Stimulated activated CD4-positive, alpha-beta T cell treated with anti-CD3 and anti-CD28 coated beads, Interleukin-15, amount 100 ng/mL, for 1 hour (primary cell): ENCODE measurements at regions not wholly inside any gene's neighbourhood (a gene's known extent, or its start where the extent isn't known, plus 50 kb on each side); places are given as distances from the start of the nearest gene placed in this dataset.

ENCODE experiments used
- DNase-seq, 2 donors: peaks; one replicate each; pipeline ENCODE4 v3.0.0-alpha.2; 2020; ENCODE audit warnings: low read depth in 1 of 2, low spot score in 1 of 2

DNA sequence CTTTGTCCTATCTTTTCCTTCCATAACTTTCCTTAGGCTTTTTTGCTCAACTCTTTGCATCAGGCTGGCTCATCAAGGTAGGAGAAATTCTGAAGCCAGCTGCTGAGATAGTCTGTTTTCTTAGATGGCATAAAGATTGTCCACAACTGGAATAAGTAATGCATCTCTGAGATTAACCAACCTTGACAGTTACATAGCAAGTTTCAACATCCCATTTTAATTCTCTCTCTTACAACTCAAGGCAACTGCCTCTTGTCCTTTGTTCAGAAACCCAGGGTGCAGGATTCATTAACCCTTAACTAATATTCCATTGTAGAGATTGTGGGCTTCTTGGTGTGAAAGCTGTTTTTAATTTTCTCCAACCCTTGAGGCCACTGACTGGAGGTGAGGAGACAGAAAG is 239.2 kb downstream of the LACC1 start:
- no peak for DNase-seq

DNA sequence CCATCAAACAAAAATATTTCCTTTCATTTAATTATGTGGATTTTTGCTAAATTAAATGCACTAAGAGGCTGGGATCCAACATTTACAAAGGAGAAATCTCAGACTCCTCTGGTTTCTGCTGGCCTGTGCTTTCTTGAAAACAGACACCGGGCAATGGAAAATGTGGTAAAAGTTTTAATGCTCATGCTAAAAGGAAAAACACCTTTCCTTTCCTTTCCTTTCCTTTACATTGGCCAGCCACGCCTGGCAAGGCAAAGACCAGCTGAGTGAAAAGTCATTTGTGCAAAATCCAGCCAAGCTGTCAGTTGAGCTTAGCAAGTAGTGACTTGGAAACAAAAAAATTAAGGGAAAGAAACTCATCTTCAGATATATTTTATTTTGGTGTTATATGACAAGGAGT is 240.3 kb downstream of the LACC1 start:
- DNase-seq: no peak

DNA sequence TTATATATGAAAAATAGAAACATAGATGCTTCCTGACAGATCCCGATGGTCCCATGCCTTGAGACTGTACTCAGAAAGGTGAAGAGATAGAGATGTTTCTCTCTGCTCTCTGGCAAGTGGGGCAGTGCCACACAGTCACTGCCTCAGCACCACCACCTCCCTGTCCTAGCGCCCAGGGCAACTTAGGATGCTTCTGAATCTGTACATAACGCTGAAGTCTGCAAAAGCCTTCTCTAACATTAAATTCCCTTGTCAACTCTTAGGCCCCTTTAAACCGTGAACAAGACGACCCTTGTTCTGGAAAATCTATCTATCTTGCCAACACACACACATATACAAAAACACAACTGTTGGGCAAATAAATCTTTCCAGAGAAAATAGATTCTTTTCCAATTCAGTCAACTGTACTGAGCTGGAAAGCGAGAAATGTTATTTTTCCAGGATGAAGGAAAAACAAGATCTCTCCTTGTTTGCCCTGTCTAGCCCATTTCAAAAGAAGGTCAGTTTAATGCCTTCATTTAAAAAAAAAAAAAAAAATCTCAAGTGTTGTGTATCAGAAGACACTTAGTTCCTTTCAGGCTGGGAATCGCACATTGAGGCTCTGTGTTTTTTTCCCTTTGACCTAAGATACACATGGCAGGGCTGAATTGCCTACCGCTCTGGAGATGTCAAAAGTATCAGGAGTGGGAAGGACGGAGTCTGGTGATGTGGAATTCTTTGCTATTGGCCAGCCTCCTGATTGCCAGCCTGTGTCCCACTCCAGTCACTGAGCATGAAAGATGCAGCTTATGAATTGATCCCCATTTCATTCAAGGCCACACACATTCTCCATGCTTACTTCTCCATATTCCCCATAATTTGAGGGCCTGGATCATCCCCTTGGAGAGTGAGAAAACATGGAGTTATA is 241.4 kb downstream of the LACC1 start:
- no peak for DNase-seq

DNA sequence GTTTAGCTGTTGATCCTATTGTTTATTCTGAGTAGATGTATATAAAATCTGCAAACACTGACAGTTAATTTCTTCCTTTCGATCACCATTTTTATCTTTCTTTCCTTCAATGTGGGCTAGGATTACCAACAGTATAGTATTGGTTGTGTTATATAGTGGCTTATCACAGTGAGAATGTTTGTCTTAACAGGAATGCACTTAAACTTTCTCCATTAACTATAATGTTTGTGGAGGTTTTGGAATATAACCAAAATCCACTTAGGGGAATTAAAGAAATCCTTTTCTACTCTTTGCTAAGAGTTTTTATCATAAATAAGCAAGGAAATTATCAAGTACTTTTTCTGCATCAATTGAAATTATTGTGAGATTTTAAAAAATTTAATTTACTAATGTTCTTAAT is 244.6 kb downstream of the LACC1 start:
- DNase-seq: no peak

DNA sequence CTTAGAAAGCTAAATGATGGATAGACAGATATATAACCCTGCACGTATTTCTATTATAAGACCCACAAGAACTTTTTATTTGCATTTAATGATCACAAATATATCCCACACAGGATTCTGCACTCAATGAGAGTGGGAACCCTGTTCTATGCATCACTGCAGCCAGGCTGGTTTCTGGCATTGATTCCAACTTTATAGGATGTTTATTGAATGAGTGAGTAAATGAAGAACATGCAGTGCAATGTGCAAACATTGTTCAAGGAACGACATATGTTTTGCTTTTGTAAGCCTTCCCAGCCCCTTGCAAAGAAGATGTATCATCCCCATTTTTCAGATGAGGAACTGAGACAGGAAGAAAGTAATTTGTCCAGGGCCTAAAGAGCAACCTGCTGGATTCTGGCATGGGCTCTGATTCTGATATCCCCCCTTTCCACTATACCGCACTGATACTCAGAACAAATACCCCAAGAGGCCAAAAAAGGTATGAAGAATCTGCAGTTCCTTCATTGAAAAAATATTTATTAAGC is 246.3 kb downstream of the LACC1 start:
- no peak for DNase-seq

DNA sequence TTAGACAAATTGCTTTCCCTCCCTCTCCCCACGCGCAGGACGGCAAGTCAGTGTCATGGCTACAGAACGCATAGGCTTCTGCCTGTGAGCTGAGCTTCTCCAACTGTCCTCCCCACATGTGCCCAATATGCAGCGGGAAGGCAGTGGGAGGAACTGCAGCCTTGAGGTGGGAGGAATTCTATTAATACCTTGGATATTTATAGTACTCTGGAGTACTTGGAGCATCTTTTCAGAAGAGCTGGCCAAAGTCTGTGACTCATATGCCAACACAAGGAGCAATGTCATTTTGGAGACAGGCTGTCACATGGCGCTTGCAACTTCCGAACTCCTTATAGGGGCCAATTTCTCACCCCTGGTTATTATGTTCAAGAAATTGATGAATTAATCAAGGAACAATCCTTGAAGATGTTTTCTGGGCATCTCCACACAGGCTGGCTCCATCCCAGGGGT is 245.0 kb upstream of the SERP2 start:
- DNase-seq: no peak

DNA sequence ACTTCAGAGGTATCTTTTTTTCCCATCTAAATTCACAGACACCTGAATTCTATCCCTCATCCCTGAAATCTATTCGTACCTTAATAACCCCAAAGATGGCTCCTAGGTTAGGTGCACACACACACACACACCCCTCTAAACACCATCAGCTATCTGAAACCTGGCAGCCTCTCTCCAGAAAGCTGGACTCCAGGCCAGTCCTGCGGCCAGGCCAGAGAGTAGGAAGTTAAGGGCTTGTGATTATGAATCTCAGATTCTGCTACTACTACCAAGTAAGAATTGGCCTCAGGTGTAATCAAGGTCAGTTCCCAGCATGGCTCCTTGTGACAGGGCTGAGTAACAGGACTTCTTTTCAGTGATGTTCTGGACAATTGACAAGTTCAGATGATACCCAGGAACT is 244.2 kb upstream of the SERP2 start:
- no peak for DNase-seq

DNA sequence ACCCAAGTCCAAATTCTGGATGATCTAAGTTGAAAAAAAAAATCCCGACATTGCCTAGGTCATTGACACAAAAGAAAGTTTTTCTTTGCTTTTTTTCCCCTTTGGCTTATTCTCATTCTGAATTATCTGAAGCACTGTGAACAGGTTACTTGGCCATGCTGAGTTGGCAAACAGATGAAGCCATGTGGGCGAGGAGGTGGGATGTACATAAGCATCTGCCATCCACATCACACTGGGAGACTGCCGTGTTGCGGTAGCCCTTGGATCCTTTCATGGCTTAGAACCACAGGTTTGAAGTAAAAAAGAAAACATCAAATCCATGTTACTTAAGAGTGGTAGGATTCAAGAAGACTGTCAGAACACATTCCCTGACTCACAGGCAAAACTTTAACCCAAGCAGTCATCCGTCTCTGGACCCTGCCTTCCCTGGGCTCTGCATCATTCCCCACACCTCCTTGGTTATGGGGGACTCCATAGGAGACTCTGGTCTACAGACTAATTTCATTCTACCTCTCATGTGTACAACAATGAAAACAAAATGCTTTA is 242.5 kb upstream of the SERP2 start:
- DNase-seq: no peak

DNA sequence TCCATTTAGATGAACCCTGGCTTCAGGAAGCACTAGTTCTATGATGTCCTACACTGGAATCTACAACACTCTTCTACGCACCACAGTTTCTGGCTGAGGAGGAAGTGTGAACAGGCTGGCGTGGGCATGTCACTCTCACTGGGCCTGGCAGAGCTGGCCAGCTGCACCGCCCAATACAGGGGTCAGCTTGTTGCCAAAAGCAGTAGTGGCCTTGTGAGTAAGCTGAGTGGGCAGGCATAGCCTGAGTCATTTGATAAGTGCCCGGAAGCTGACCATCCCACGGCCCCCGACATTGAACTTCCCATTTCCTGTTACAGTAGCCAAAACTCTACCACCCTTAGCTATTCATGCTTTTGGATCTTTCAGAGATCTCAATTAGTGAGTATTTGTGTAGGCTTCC is 240.9 kb upstream of the SERP2 start:
- DNase-seq: no peak

DNA sequence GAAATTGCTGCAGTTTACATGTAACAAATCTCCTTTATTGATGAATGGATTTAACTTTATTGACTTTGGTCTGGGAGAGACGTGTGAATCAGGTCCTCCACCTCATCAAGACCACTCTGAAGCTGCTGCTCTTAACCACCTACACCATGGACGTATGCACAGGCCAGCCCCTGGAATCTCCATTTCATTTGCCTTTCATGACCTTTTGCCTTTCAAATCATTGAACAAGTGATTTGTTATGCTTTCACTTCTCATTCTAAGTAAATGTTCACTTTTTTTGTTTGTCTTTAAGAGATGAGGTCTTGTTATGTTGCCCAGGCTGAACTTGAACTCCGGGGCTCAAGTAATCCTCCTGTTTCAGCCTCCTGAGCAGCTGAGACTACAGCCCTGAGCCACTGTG is 240.0 kb upstream of the SERP2 start:
- no peak for DNase-seq

DNA sequence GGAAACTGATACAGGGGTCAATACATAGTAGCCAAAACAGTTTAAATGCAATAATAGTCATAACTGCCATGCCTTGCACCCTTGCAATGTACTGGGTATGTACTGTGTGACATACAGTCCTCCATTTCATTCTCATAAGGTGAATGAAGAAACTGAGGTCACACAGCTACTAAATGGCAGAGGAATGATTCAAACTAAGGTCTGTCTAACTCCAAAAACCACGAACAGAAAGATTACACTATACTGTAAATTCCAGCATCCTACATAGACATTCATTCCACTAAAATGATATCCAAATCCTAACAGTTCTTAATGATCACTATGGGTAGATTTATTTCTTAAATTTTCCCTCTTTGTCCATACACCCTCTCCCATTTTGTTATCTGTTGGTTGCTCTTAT is 238.1 kb upstream of the SERP2 start:
- DNase-seq: no peak

DNA sequence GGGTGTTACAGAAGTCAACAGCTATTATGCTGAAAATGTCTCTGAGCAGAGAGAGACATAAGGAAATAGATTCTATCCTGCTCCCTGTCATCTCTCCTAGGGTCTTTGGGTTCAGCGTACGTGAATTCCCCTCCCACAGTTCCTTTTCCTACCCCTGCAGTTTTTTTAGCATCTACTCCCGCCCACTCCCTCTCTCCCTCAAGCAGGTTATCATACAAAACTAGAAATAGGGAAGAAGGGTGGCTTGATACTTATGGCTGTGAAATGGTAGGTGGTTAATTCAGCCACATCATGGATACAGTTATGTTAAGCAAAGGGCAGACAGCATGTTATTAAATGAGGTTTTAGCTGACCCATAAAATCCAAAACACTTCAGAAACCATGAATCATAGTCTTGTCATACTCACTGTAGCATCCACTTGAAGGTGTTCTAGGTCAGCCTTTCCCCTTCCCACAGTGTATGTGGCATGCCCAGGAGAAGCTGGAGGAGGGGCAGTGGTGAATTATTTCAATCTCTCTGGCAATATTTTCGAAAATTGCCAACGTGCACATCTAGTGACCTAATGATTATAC is 236.8 kb upstream of the SERP2 start:
- no peak for DNase-seq

DNA sequence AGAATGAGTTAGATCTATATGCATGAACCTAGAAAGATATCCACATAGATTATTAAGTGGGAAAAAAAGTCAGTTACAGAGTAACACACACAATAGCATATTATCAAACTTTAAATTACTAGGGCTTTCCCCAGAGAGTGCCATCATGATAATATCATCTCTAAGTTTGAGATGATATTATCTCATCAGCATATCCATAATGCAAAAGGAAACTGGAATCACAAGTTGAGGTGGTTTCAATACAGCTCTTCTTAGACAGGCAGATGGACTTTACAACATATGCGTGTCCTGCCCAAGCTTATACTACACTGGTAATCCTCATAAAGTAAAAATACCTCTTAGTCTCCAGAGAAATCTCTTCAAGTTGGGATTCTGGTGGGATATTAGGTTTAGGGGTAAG is 236.2 kb upstream of the SERP2 start:
- DNase-seq: no peak

DNA sequence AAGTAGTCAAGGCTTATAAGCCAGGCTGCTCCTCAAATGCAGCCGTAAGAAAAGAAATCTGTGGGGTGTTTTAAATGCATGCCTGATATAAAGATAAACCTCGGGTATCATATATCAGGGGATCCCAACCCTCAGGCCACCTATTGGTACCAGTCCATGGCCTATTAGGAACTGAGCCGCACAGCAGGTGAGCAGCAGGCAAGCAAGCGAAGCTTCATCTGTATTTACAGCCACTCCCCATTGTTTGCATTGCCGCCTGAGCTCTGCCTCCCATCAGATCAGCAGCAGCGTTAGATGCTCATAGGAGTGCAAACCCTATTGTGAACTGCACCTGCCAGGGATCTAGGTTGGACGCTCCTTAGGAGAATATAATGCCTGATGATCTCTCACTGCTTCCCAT is 233.5 kb upstream of the SERP2 start:
- DNase-seq: no peak

DNA sequence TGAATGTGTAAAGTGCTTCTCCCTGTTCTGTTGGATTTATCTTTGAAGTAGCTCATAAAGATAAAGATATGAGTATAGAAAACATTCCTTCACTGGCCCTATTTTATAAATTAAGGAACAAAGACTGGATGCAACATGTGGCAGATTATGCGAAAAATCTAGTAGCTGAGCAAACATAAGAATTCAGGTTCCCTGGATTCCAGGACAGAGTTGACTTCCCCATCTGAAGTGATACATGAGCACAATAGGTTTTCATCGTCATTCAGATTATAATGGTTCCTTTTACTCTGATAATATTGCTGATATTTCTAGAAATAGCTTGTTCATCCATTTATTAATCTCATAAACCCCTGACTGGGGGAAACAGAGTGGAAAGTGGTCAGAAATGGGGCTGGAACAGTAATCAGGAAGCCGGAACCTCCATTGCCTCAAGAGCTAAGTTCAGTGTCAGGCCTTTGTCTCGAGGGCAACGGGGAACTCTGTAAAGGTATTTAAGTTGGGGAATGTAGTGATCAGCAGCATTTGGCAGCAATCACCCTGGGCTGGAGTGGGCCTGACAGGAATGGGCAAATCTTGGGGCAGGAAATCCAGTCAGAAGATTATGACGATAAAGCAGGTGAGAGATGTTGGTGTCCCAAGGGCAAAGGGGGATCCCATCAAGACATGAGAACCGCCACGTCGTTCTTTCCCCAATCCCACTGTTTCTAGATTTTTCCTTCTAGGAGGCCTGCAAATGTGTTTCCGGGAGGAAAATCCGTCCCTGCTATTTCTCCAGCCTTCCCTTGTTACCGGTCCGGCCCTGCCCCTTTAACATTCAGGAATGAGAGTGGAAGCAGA is 232.5 kb upstream of the SERP2 start:
- DNase-seq: no peak

DNA sequence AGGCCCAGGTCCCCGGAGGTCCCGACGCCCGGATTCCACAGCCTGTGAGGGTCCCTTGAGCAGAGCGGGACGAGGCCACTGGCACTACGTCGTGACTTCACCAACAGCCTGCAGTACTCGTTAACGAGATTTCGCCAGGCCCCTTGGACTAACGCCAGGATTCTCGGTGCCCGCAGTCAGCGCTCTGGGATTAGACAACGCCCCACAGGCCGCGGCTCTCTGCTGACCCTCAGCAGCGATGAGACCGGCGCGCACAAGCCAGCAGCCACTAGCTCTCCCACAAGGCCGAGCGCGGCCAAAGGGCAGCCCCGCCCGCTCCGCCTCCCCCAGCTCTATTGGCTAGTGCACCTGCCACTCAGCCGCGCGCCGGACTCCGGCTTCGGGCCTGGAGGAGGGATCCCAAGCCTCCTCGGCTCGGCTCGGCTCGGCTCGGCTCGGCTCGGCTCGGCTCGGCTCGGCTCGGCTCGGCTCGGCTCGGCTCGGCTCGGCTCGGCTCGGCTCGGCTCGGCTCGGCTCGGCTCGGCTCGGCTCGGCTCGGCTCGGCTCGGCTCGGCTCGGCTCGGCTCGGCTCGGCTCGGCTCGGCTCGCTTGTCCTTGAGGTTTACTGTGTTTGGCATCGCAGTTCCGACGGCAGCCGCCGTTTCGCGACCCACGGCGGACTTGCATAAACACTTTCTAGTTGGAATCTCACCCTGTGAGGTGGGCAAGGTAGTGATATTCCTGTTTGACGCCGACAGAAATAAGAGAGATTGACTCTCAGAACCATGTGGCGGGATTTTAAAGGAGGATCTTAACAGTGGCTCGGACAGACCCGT is 231.7 kb upstream of the SERP2 start:
- peak; percentile 88 to 96 for DNase-seq

DNA sequence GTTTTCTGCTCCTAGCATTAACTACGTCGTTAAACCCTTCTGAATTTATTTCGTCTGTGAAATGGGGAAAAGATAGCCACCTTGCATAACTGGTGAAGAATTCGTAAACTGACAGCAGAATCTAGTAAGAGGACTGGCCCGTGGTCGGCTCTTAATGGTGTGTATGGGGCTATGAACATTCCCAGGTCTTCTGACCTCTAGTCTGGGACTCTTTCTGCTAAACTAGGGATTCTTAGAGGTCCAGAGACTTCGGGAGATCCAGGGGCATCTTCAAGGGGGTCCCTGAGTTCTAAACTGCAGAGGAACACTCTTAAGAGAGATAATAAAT is 231.1 kb upstream of the SERP2 start:
- DNase-seq: no peak

DNA sequence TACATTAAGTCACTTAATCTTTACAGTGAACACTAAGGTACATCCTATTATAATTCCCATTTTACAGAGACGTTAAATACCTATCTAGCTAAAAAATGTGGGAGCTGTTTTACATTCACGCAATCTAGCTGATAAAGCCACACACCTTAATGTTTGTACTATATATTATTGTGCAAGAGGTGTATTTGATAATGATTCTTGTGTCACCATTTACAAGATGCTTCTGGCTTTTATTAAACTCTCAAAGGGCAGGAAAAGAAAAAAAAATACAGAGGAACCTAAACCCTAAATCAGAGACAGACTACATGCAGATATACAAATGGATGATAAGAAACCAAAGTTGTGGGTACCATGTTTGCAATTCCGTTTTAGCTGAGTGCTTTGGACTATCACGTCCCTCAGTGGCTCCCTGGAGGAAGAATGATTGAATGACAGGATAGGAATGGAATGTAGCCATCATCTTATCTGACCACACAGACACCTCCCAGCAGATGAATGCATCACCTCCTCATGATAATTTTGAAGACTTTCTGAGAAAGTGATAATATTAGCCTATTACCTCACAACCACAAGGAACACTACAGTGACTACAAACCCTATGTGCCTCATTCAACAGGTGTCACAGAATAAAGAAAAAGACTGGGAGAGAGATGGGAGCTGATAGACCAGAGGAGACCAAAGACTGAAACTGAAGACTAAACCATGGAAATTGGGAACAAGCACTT is 230.5 kb upstream of the SERP2 start:
- DNase-seq: no peak

DNA sequence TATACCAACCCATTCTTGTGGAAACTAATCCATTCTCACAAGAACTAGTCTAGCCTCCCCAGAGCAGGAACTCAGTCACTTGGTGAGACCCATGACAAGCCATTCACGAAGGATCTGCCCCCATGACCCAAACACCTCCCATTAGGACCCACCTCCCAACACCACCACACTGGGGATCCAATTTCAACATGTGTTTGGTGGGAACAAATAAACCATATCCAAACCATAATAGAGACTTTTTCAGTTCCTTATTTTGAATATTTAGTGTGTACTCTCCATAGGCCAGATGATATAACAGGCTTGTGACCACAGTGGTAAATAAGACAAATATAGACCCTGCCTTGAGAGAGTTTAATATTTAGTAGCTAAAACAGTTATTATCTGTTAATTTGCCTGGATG is 227.5 kb upstream of the SERP2 start:
- DNase-seq: no peak

DNA sequence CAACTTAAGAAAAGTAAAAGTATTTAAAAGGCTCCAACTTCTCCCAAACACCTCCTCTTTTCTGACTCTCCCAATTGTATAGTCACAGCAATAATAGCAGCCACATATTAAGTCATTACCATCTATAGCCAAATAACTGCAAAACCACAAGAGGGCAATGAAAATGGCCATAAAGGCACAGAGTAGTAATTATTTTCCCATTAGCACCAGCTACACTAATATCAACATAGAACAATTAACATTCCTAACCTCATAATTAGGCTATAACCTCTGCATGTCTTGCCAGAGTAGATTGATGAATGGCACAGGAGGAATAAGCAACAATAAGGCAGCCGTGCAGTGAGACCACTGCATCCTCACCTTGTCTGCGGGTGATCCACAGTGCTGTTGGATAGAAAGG is 226.4 kb upstream of the SERP2 start:
- DNase-seq: no peak
